Neural progenitor cell (in vitro differentiated cells): ENCODE measurements at regions not wholly inside any gene's neighbourhood (a gene's known extent, or its start where the extent isn't known, plus 50 kb on each side); places are given as distances from the start of the nearest gene placed in this dataset.
A peak's percentile ranks its signal among the peaks of the same experiment; 100 is the strongest.

Experiments used
- DNase-seq: peaks from one replicate; pipeline ENCODE4 v3.0.0-alpha.2; 2016; ENCODE audit warnings: low spot score
- H2AFZ ChIP-seq: fragments of 200-600 bp; sonication (generic); replicated peaks from 2 replicates; pipeline ENCODE4 v1.6.1; 2016; ENCODE audit warnings: antibody characterized with exemption
- H3F3A ChIP-seq: fragments of 200-600 bp; sonication (generic); 2 replicates; pipeline ENCODE4 v1.6.1; 2016; ENCODE audit warnings: antibody characterized with exemption, low read depth
- H3K27ac ChIP-seq: fragments of 200-600 bp; sonication (generic); 2 replicates; pipeline ENCODE4 v1.5.1; 2016; ENCODE audit warnings: mild to moderate bottlenecking
- H3K27me3 ChIP-seq: fragments of 200-600 bp; sonication (generic); 2 replicates; pipeline ENCODE4 v1.6.1; 2016; ENCODE audit warnings: mild to moderate bottlenecking, moderate library complexity
- H3K36me3 ChIP-seq: fragments of 200-600 bp; sonication (generic); 2 replicates; pipeline ENCODE4 v1.5.1; 2016
- H3K4me1 ChIP-seq: fragments of 200-600 bp; sonication (generic); 2 replicates; pipeline ENCODE4 v1.6.1; 2016; ENCODE audit warnings: mixed run types
- H3K4me2 ChIP-seq: fragments of 200-600 bp; sonication (generic); 2 replicates; pipeline ENCODE4 v1.6.1; 2016
- H3K4me3 ChIP-seq: fragments of 200-600 bp; sonication (generic); 2 replicates; pipeline ENCODE4 v1.5.1; 2016
- H3K79me2 ChIP-seq: fragments of 200-600 bp; sonication (generic); 2 replicates; pipeline ENCODE4 v1.6.1; 2016; ENCODE audit warnings: low read depth
- H3K9ac ChIP-seq: fragments of 200-600 bp; sonication (generic); 2 replicates; pipeline ENCODE4 v1.6.1; 2016
- H3K9me3 ChIP-seq: fragments of 200-600 bp; sonication (generic); 2 replicates; pipeline ENCODE4 v1.5.1; 2016; ENCODE audit warnings: low read depth
- H4K20me1 ChIP-seq: fragments of 200-600 bp; sonication (generic); 2 replicates; pipeline ENCODE4 v1.6.1; 2016; ENCODE audit warnings: low read depth
- H3K27ac Mint-ChIP-seq: 3 replicates; pipeline ENCODE4 v1.8.0; 2021; ENCODE audit warnings: mixed read lengths
- H3K27me3 Mint-ChIP-seq: 2 replicates; pipeline ENCODE4 v1.8.0; 2022; ENCODE audit warnings: low read depth, mild to moderate bottlenecking, inconsistent platforms, moderate library complexity, mixed read lengths; ENCODE audit not compliant: insufficient read depth
- H3K36me3 Mint-ChIP-seq: 3 replicates; pipeline ENCODE4 v1.8.0; 2021; ENCODE audit warnings: mixed read lengths
- H3K4me1 Mint-ChIP-seq: 3 replicates; pipeline ENCODE4 v1.8.0; 2021; ENCODE audit warnings: mixed read lengths
- H3K4me3 Mint-ChIP-seq: 3 replicates; pipeline ENCODE4 v1.8.0; 2021; ENCODE audit warnings: mild to moderate bottlenecking, moderate library complexity, mixed read lengths
- H3K9me3 Mint-ChIP-seq: 3 replicates; pipeline ENCODE4 v1.8.0; 2020; ENCODE audit warnings: mixed read lengths
- EZH2 ChIP-seq: fragments of 200-600 bp; sonication (generic); IDR thresholded peaks from 2 replicates; pipeline ENCODE4 v1.6.1; 2017; ENCODE audit warnings: antibody characterized with exemption, mild to moderate bottlenecking, moderate library complexity
- EZH2phosphoT487 ChIP-seq: fragments of 200-600 bp; sonication (generic); IDR thresholded peaks from 2 replicates; pipeline ENCODE4 v1.6.1; 2017; ENCODE audit warnings: antibody characterized with exemption
- TF ChIP-seq, protein P1 (sequence below): fragments of 200-600 bp; sonication (generic); IDR thresholded peaks from 2 replicates; pipeline ENCODE4 v1.5.1; 2017; ENCODE audit warnings: antibody characterized with exemption, mild to moderate bottlenecking

DNA sequence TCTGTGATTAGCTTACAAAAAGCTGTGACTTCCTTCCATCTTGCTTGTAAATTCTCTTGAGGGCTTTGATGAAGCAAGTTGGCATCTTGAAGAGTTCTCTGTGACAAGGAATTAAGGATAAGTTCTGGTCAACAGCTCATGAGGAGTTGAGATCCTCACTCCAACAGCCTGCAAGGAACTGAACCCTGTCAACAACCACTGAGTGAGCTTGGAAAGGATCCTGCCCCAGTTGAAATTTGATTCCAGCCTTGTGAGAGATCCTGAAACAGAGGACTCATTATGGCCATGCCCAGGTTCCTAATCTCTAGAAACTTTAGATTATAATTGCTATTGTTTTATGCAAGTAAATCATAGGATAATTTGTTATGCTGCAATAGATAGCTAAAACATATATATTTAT lies 133.7 kb downstream of the PTCHD4 start:
- Histone ChIP-seq H3K36me3 (no peaks in the 10 kb centered on the region), H4K20me1 (no peaks in the 10 kb centered on the region), H3K27me3 (no peaks in the 10 kb centered on the region), H3K4me1 (no peaks in the 10 kb centered on the region), H3K4me3 (no peak overlapping the region), H3K4me2 (no peak overlapping the region), H3K9me3 (no peaks in the 10 kb centered on the region), H3K9ac (no peak overlapping the region), H3F3A (no peaks in the 10 kb centered on the region), H3K79me2 (no peaks in the 10 kb centered on the region), H2AFZ (no peak overlapping the region), H3K27ac (no peak overlapping the region)
- TF ChIP-seq, protein P1, sequence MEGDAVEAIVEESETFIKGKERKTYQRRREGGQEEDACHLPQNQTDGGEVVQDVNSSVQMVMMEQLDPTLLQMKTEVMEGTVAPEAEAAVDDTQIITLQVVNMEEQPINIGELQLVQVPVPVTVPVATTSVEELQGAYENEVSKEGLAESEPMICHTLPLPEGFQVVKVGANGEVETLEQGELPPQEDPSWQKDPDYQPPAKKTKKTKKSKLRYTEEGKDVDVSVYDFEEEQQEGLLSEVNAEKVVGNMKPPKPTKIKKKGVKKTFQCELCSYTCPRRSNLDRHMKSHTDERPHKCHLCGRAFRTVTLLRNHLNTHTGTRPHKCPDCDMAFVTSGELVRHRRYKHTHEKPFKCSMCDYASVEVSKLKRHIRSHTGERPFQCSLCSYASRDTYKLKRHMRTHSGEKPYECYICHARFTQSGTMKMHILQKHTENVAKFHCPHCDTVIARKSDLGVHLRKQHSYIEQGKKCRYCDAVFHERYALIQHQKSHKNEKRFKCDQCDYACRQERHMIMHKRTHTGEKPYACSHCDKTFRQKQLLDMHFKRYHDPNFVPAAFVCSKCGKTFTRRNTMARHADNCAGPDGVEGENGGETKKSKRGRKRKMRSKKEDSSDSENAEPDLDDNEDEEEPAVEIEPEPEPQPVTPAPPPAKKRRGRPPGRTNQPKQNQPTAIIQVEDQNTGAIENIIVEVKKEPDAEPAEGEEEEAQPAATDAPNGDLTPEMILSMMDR: no peak
- TF ChIP-seq EZH2phosphoT487: no peak
- no peaks in the 10 kb centered on the region for H3K4me1 Mint-ChIP-seq
- DNase-seq: peak; percentile 7
- H3K4me3 Mint-ChIP-seq: no peak overlapping the region
- H3K36me3 Mint-ChIP-seq: no peaks in the 10 kb centered on the region
- H3K9me3 Mint-ChIP-seq: no peaks in the 10 kb centered on the region
- H3K27ac Mint-ChIP-seq: no peak overlapping the region
- no peaks in the 10 kb centered on the region for H3K27me3 Mint-ChIP-seq

DNA sequence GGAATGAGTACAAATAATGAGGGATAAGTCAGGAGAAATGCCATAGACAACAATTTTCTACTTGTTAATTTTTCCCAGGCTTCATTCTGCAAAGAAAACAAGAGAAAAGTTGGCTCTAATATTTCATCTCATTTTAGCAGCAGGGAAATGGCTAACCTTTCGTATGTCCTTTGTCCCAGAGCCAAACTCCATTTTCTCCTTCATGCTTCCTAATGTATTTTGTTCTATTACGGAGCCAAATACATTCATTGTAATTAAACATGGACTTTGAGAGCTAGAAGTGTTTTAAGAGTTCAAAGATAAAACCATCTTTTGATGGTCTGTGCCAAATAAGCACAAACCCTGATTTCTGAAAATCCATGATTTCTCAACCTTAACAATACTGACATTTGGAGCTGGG lies 136.9 kb downstream of the PTCHD4 start:
- no peak overlapping the region for H3K4me3 Mint-ChIP-seq
- H3K4me3 ChIP-seq: no peak overlapping the region

DNA sequence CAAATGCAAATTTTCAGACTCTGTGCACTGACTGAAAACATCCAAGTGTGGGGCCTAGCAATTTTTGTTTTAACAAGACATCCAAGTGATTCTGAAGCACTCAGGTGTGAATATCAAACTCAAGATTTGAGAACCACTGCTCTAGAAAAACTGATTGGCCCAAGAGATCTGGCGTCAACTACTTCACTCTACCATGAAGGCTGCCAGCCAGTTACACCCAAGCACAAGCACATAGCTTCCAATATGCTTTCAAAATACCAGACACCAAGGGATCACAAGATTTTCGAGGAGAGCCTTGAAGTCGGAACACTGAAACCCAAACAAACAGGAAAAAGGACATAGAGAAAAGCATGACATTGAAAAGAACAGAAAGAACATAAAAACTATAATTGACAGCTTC lies 140.2 kb downstream of the PTCHD4 start:
- H2AFZ ChIP-seq: no peak overlapping the region
- H3F3A ChIP-seq: no peaks in the 10 kb centered on the region
- Mint-ChIP-seq H3K4me1 (no peaks in the 10 kb centered on the region), H3K36me3 (no peaks in the 10 kb centered on the region), H3K9me3 (no peaks in the 10 kb centered on the region), H3K27ac (no peak overlapping the region), H3K4me3 (no peak overlapping the region), H3K27me3 (no peaks in the 10 kb centered on the region)
- no peaks in the 10 kb centered on the region for H3K27me3 ChIP-seq
- no peaks in the 10 kb centered on the region for H3K36me3 ChIP-seq
- H3K4me2 ChIP-seq: no peak overlapping the region
- TF ChIP-seq EZH2phosphoT487: no peak
- no peak overlapping the region for H3K4me3 ChIP-seq
- DNase-seq: no peak
- H3K9ac ChIP-seq: no peak overlapping the region
- H4K20me1 ChIP-seq: no peaks in the 10 kb centered on the region
- H3K4me1 ChIP-seq: no peaks in the 10 kb centered on the region
- no peak overlapping the region for H3K27ac ChIP-seq
- H3K9me3 ChIP-seq: no peaks in the 10 kb centered on the region
- no peaks in the 10 kb centered on the region for H3K79me2 ChIP-seq

More for the DNA sequence above, 136.9 kb downstream of the PTCHD4 start:
- no peaks in the 10 kb centered on the region for H3F3A ChIP-seq
- H3K27me3 ChIP-seq: no peaks in the 10 kb centered on the region
- Mint-ChIP-seq H3K36me3 (no peaks in the 10 kb centered on the region), H3K27ac (no peak overlapping the region), H3K4me1 (no peaks in the 10 kb centered on the region), H3K27me3 (no peaks in the 10 kb centered on the region), H3K9me3 (no peaks in the 10 kb centered on the region)
- H3K4me2 ChIP-seq: no peak overlapping the region
- no peak overlapping the region for H3K27ac ChIP-seq
- DNase-seq: no peak
- H2AFZ ChIP-seq: no peak overlapping the region
- no peaks in the 10 kb centered on the region for H4K20me1 ChIP-seq
- TF ChIP-seq, protein P1: no peak
- TF ChIP-seq EZH2: no peak
- TF ChIP-seq EZH2phosphoT487: no peak
- H3K9ac ChIP-seq: no peak overlapping the region
- H3K36me3 ChIP-seq: no peaks in the 10 kb centered on the region
- H3K4me1 ChIP-seq: no peaks in the 10 kb centered on the region
- H3K79me2 ChIP-seq: no peaks in the 10 kb centered on the region
- no peaks in the 10 kb centered on the region for H3K9me3 ChIP-seq

DNA sequence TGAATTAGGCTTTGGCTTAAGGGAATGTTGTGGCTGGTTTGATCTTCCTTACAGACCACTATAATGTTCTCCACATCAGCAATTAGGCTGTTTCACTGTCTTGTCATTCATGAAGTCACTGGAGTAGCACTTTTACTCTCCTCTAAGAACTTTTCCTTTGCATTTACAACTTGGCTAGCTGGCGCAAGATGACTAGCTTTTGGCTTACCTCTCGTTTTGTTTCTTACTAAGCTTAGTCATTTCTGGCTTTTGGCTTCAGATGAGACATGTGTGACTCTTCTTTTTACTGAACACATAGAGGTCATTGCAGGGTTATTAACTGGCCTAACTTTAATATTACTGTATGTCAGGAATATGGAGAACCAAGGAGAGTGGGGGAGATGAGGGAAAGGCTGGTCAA lies 143.2 kb downstream of the PTCHD4 start:
- Histone ChIP-seq H3K36me3 (no peaks in the 10 kb centered on the region), H2AFZ (no peak overlapping the region), H3K4me1 (no peaks in the 10 kb centered on the region), H3K4me2 (no peak overlapping the region), H3K9ac (no peak overlapping the region), H3K79me2 (no peaks in the 10 kb centered on the region), H3K4me3 (no peak overlapping the region), H3F3A (no peaks in the 10 kb centered on the region), H3K9me3 (no peaks in the 10 kb centered on the region), H3K27ac (no peak overlapping the region), H4K20me1 (no peaks in the 10 kb centered on the region), H3K27me3 (no peaks in the 10 kb centered on the region)
- H3K4me1 Mint-ChIP-seq: no peaks in the 10 kb centered on the region
- no peak overlapping the region for H3K4me3 Mint-ChIP-seq
- H3K27ac Mint-ChIP-seq: no peak overlapping the region
- TF ChIP-seq, protein P1: no peak
- TF ChIP-seq EZH2phosphoT487 (no peak), EZH2 (no peak)
- H3K9me3 Mint-ChIP-seq: no peaks in the 10 kb centered on the region
- DNase-seq: no peak
- H3K36me3 Mint-ChIP-seq: no peaks in the 10 kb centered on the region
- no peaks in the 10 kb centered on the region for H3K27me3 Mint-ChIP-seq
